NCI-H345 (cell line): ENCODE measurements at regions not wholly inside any gene's neighbourhood (a gene's known extent, or its start where the extent isn't known, plus 50 kb on each side); places are given as distances from the start of the nearest gene placed in this dataset.
"Not testable (repeated sequence)": the region's sequence is repeated elsewhere in the genome, so short reads cannot be mapped to it uniquely, and the experiment has no call there.

ENCODE experiments used
- DNase-seq: peaks from one replicate; lab custom pipeline; 2025; lab: John Stamatoyannopoulos, UW

- peak; percentile 90 for DNase-seq
Observed at GRCh38 chr6:103783329-103783728, 1076.4 kb downstream of the HACE1 start.

- DNase-seq: no peak
Observed at GRCh38 chr6:103769431-103769830, 1090.3 kb downstream of the HACE1 start.

- DNase-seq: no peak
Observed at GRCh38 chr6:103750603-103751002, 1109.1 kb downstream of the HACE1 start.

- no peak for DNase-seq
Observed at GRCh38 chr6:103734016-103734415, 1125.7 kb downstream of the HACE1 start.

- no peak for DNase-seq
Observed at GRCh38 chr6:103729658-103730057, 1130.1 kb downstream of the HACE1 start.

- no peak for DNase-seq
Observed at GRCh38 chr6:103723438-103724322, 1136.0 kb downstream of the HACE1 start.

GRCh38 chr6:103722683-103723082 lies 1137.0 kb downstream of the HACE1 start:
- DNase-seq: no peak

GRCh38 chr6:103721923-103722322 lies 1137.8 kb downstream of the HACE1 start:
- DNase-seq: no peak

- no peak for DNase-seq
Observed at GRCh38 chr6:103720393-103720792, 1139.3 kb downstream of the HACE1 start.

- DNase-seq: no peak
Observed at GRCh38 chr6:103719545-103719944, 1140.2 kb downstream of the HACE1 start.

GRCh38 chr6:103715269-103715668 lies 1144.5 kb downstream of the HACE1 start:
- no peak for DNase-seq

- not testable (repeated sequence) for DNase-seq
Observed at GRCh38 chr6:103709236-103709635, 1150.5 kb downstream of the HACE1 start.

- DNase-seq: no peak
Observed at GRCh38 chr6:103707596-103708325, 1152.0 kb downstream of the HACE1 start.

- DNase-seq: no peak
Observed at GRCh38 chr6:103699769-103700168, 1160.0 kb downstream of the HACE1 start.

- no peak for DNase-seq
Observed at GRCh38 chr6:103687430-103687829, 1172.3 kb downstream of the HACE1 start.

GRCh38 chr6:103680116-103680515 lies 1179.6 kb downstream of the HACE1 start:
- no peak for DNase-seq

GRCh38 chr6:103677290-103677689 lies 1182.4 kb downstream of the HACE1 start:
- no peak for DNase-seq

- DNase-seq: no peak
Observed at GRCh38 chr6:103675807-103676406, 1183.8 kb downstream of the HACE1 start.

- DNase-seq: no peak
Observed at GRCh38 chr6:103674790-103675189, 1184.9 kb downstream of the HACE1 start.

GRCh38 chr6:103672169-103672568 lies 1187.5 kb downstream of the HACE1 start:
- no peak for DNase-seq

- no peak for DNase-seq
Observed at GRCh38 chr6:103629613-103630012, 1230.1 kb downstream of the HACE1 start.

- DNase-seq: no peak
Observed at GRCh38 chr6:103617642-103618041, 1242.1 kb downstream of the HACE1 start.

- DNase-seq: no peak
Observed at GRCh38 chr6:103587722-103588121, 1272.0 kb downstream of the HACE1 start.
